Nephron progenitor cell (in vitro differentiated cells): ENCODE measurements at regions not wholly inside any gene's neighbourhood (a gene's known extent, or its start where the extent isn't known, plus 50 kb on each side); places are given as distances from the start of the nearest gene placed in this dataset.

Experiments
- DNase-seq: peaks from one replicate; pipeline ENCODE4 v3.0.0; 2021
- H3K27ac Mint-ChIP-seq: 2 replicates; pipeline ENCODE4 v1.8.0; 2021; ENCODE audit warnings: mild to moderate bottlenecking, moderate library complexity, mixed read lengths
- H3K27me3 Mint-ChIP-seq: 2 replicates; pipeline ENCODE4 v1.8.0; 2021; ENCODE audit warnings: mild to moderate bottlenecking, low read depth, mixed read lengths; ENCODE audit not compliant: poor library complexity
- H3K36me3 Mint-ChIP-seq: 2 replicates; pipeline ENCODE4 v1.8.0; 2021; ENCODE audit warnings: low read depth, mixed read lengths
- H3K4me1 Mint-ChIP-seq: 2 replicates; pipeline ENCODE4 v1.8.0; 2021; ENCODE audit warnings: mixed read lengths
- H3K4me3 Mint-ChIP-seq: 2 replicates; pipeline ENCODE4 v1.8.0; 2021; ENCODE audit warnings: mild to moderate bottlenecking, moderate library complexity, mixed read lengths
- H3K9me3 Mint-ChIP-seq: 2 replicates; pipeline ENCODE4 v1.8.0; 2021; ENCODE audit warnings: mild to moderate bottlenecking, moderate library complexity, mixed read lengths
- TF ChIP-seq, protein P1 (sequence below): fragments of 200-600 bp; sonication (generic); IDR thresholded peaks from 2 replicates; pipeline ENCODE4 v1.5.0; 2021; ENCODE audit warnings: antibody characterized with exemption

- Mint-ChIP-seq H3K27me3 (no peaks in the 10 kb centered on the region), H3K4me3 (no peak overlapping the region), H3K27ac (no peak overlapping the region), H3K9me3 (peaks cover 4% of the 10 kb centered on the region), H3K4me1 (no peaks in the 10 kb centered on the region), H3K36me3 (no peaks in the 10 kb centered on the region)
- DNase-seq: no peak
- TF ChIP-seq, protein P1, sequence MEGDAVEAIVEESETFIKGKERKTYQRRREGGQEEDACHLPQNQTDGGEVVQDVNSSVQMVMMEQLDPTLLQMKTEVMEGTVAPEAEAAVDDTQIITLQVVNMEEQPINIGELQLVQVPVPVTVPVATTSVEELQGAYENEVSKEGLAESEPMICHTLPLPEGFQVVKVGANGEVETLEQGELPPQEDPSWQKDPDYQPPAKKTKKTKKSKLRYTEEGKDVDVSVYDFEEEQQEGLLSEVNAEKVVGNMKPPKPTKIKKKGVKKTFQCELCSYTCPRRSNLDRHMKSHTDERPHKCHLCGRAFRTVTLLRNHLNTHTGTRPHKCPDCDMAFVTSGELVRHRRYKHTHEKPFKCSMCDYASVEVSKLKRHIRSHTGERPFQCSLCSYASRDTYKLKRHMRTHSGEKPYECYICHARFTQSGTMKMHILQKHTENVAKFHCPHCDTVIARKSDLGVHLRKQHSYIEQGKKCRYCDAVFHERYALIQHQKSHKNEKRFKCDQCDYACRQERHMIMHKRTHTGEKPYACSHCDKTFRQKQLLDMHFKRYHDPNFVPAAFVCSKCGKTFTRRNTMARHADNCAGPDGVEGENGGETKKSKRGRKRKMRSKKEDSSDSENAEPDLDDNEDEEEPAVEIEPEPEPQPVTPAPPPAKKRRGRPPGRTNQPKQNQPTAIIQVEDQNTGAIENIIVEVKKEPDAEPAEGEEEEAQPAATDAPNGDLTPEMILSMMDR: no peak
Measured at GRCh38 chr7:53904355-53904754, 637.8 kb upstream of the VSTM2A start.

DNA sequence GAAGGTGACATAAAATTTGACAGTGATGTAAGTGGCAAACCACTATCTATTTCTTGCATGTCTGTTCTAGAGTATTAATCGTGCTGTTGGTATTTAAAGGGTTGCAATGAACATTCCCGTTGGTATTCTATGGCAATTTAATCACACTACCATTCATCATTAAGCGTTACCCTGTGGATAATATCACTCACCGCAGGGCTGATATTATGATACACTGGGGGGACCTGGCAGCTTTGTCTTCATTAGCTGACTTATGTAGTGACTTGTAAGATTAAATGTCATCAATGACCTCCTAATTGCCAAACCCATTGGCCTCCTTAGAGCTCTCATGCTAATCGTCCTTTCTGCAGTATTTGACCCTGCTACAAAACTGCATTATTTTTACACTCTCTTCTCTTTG lies 624.5 kb upstream of the VSTM2A start:
- Mint-ChIP-seq H3K4me1 (no peaks in the 10 kb centered on the region), H3K27me3 (no peaks in the 10 kb centered on the region), H3K9me3 (no peaks in the 10 kb centered on the region), H3K36me3 (no peaks in the 10 kb centered on the region), H3K4me3 (no peak overlapping the region), H3K27ac (no peak overlapping the region)
- no peak for DNase-seq
- TF ChIP-seq, protein P1: no peak

DNA sequence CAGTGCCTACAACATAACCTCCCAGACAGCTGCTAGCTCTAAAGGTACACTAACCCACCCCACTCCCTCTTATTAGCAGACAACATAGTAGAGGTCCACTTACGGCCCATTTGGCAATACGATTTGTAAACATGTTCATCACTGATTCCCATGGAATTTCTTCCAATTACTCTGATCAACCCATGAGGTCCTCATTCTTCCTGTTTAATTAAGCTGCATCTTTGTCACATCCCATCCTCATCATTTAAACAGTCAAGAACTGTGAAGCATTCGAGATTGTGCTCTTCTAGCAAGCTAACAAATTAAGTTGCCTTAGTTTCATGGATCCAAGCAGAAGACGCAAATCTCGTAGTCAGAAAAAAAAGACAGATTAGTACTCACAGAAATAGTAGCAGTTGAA lies 622.2 kb upstream of the VSTM2A start:
- H3K27ac Mint-ChIP-seq: no peak overlapping the region
- no peaks in the 10 kb centered on the region for H3K4me1 Mint-ChIP-seq
- H3K4me3 Mint-ChIP-seq: no peak overlapping the region
- DNase-seq: no peak
- no peaks in the 10 kb centered on the region for H3K9me3 Mint-ChIP-seq
- H3K36me3 Mint-ChIP-seq: no peaks in the 10 kb centered on the region
- no peaks in the 10 kb centered on the region for H3K27me3 Mint-ChIP-seq
- TF ChIP-seq, protein P1: no peak

DNA sequence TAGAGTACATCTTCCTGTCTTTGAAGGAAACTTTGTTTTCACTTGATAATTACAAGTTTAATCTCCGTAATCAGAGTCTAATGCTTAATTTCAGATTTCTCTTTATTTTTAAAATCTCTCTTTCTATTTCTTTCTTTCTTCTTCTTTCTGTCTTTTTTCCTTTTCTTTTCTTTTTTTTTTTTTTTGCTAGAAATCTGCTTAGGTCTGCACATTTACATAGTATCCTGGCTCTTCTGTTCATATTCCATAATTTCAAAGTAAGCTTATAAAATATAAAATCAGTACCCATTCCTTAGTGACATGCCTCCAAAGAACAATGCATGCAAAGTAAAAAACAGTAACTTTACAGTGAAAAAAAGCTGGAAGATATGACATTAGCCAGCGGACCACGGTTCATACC lies 601.7 kb upstream of the VSTM2A start:
- DNase-seq: no peak
- TF ChIP-seq, protein P1: no peak
- H3K36me3 Mint-ChIP-seq: no peaks in the 10 kb centered on the region
- no peak overlapping the region for H3K4me3 Mint-ChIP-seq
- no peak overlapping the region for H3K27ac Mint-ChIP-seq
- peaks cover 3% of the 10 kb centered on the region for H3K27me3 Mint-ChIP-seq
- H3K9me3 Mint-ChIP-seq: no peaks in the 10 kb centered on the region
- H3K4me1 Mint-ChIP-seq: no peaks in the 10 kb centered on the region

DNA sequence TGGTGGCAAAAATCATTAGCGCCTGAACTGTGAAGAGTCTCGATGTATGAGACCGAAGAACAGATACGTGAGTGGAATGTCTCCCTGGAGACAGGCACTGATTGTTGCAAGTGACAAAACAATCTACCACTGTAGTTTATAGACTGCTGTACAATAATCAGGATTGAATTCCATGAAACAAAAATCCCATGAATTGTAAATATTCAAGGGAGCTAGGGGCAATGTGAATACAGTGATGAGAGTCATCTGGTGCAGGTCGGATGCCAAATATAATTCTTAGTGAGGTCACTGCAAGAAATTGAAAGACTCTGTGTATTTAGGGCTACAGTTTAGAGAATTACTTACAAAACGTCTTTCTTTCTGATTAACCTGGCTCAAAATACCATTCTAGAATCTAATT lies 594.4 kb upstream of the VSTM2A start:
- Mint-ChIP-seq H3K36me3 (no peaks in the 10 kb centered on the region), H3K4me1 (no peaks in the 10 kb centered on the region), H3K9me3 (no peaks in the 10 kb centered on the region), H3K4me3 (no peak overlapping the region), H3K27me3 (no peaks in the 10 kb centered on the region), H3K27ac (no peak overlapping the region)
- TF ChIP-seq, protein P1: no peak
- no peak for DNase-seq

GRCh38 chr7:53965716-53966115 lies 576.5 kb upstream of the VSTM2A start:
- Mint-ChIP-seq H3K27me3 (peaks cover 3% of the 10 kb centered on the region), H3K27ac (no peak overlapping the region), H3K9me3 (no peaks in the 10 kb centered on the region), H3K4me3 (no peak overlapping the region), H3K4me1 (no peaks in the 10 kb centered on the region), H3K36me3 (no peaks in the 10 kb centered on the region)
- TF ChIP-seq, protein P1: no peak
- DNase-seq: no peak
